ENCODE measurements at regions not wholly inside any gene's neighbourhood (a gene's known extent, or its start where the extent isn't known, plus 50 kb on each side); places are given as distances from the start of the nearest gene placed in this dataset.
A peak's percentile ranks its signal among the peaks of the same experiment; 100 is the strongest.

- no peak for DNase-seq
Measured at GRCh38 chr1:75984781-75985180, 52.6 kb upstream of the ASB17 start.

- DNase-seq: no peak
Measured at GRCh38 chr1:75985827-75986226, 53.6 kb upstream of the ASB17 start.

- no peak for DNase-seq
Measured at GRCh38 chr1:75986478-75986877, 54.3 kb upstream of the ASB17 start.

- no peak for DNase-seq
Measured at GRCh38 chr1:75989121-75989520, 56.9 kb upstream of the ASB17 start.

- no peak for DNase-seq
Measured at GRCh38 chr1:75990686-75991085, 58.5 kb upstream of the ASB17 start.

GRCh38 chr1:75991497-75992114, 59.4 kb upstream of the ASB17 start:
- peak; percentile 74 to 85 for DNase-seq

GRCh38 chr1:75992312-75992711, 60.1 kb upstream of the ASB17 start:
- DNase-seq: no peak

- DNase-seq: no peak
Measured at GRCh38 chr1:75993661-75994060, 61.5 kb upstream of the ASB17 start.

GRCh38 chr1:75996196-75996595, 64.0 kb upstream of the ASB17 start:
- no peak for DNase-seq

- DNase-seq: no peak
Measured at GRCh38 chr1:75999034-75999433, 66.8 kb upstream of the ASB17 start.

GRCh38 chr1:76003946-76004345, 70.6 kb upstream of the ST6GALNAC3 start:
- no peak for DNase-seq

GRCh38 chr1:76005765-76006164, 68.8 kb upstream of the ST6GALNAC3 start:
- DNase-seq: no peak

GRCh38 chr1:76006234-76006633, 68.3 kb upstream of the ST6GALNAC3 start:
- DNase-seq: no peak

GRCh38 chr1:76010802-76011201, 63.7 kb upstream of the ST6GALNAC3 start:
- no peak for DNase-seq

GRCh38 chr1:76012341-76013205, 62.0 kb upstream of the ST6GALNAC3 start:
- DNase-seq: no peak

GRCh38 chr1:76013206-76013581, 61.4 kb upstream of the ST6GALNAC3 start:
- DNase-seq: no peak

- DNase-seq: no peak
Measured at GRCh38 chr1:76015478-76016103, 59.0 kb upstream of the ST6GALNAC3 start.

- no peak for DNase-seq
Measured at GRCh38 chr1:76018045-76018444, 56.5 kb upstream of the ST6GALNAC3 start.

GRCh38 chr1:76021846-76022245, 52.7 kb upstream of the ST6GALNAC3 start:
- no peak for DNase-seq

GRCh38 chr1:76023669-76024435, 50.7 kb upstream of the ST6GALNAC3 start:
- DNase-seq: no peak
